IPS DF 6.9 (cell line): ENCODE measurements at regions not wholly inside any gene's neighbourhood (a gene's known extent, or its start where the extent isn't known, plus 50 kb on each side); places are given as distances from the start of the nearest gene placed in this dataset.

Experiments used
- DNase-seq: peaks from one replicate; pipeline ENCODE4 v3.0.0-alpha.2; 2013; ENCODE audit warnings: low read depth, low spot score
- H3K27ac ChIP-seq: one replicate; pipeline ENCODE4 v1.5.1; 2013; ENCODE audit warnings: low read length, control low read depth
- H3K27me3 ChIP-seq: 2 replicates; pipeline ENCODE4 v1.6.1; 2013; ENCODE audit warnings: mild to moderate bottlenecking, low read length; ENCODE audit not compliant: control insufficient read depth, insufficient read depth
- H3K36me3 ChIP-seq: 2 replicates; pipeline ENCODE4 v1.6.1; 2013; ENCODE audit warnings: low read length; ENCODE audit not compliant: control insufficient read depth, insufficient read depth
- H3K4me1 ChIP-seq: 2 replicates; pipeline ENCODE4 v1.6.1; 2013; ENCODE audit warnings: low read length; ENCODE audit not compliant: control insufficient read depth, insufficient read depth
- H3K4me3 ChIP-seq: 2 replicates; pipeline ENCODE4 v1.5.1; 2013; ENCODE audit warnings: mild to moderate bottlenecking, low read length
- H3K9me3 ChIP-seq: 2 replicates; pipeline ENCODE4 v1.6.1; 2013; ENCODE audit warnings: low read length, inconsistent platforms; ENCODE audit not compliant: control insufficient read depth, insufficient read depth
- whole genome bisulfite sequencing: extraction: QIAGEN DNeasy Blood & Tissue Kit; methylation state at CpG from one replicate; pipeline ENCODE4 v1.1.7; 2013; ENCODE audit warnings: mixed read lengths, missing lambda C conversion rate; ENCODE audit not compliant: insufficient read length, insufficient coverage; 5-methylcytosine and 5-hydroxymethylcytosine counted together

- H3K27me3 ChIP-seq, result no peaks in the 10 kb centered on the region
- H3K36me3 ChIP-seq, result no peaks in the 10 kb centered on the region
- H3K4me3 ChIP-seq, result no peak overlapping the region
- no CpG with 5 or more reads among the region's 15 CpGs for WGBS
- no peaks in the 10 kb centered on the region; the same call in 1 of the 2 replicates for H3K4me1 ChIP-seq
- H3K27ac ChIP-seq, result no peak overlapping the region
- no peak for DNase-seq
- H3K9me3 ChIP-seq, result no peaks in the 10 kb centered on the region
Measured at GRCh38 chr9:134487066-134487710, 154.4 kb upstream of the COL5A1 start.

- no peak for DNase-seq
- Histone ChIP-seq H3K9me3 (no peaks in the 10 kb centered on the region), H3K4me3 (no peak overlapping the region), H3K4me1 (peaks cover 2% of the 10 kb centered on the region; the same call in 1 of the 2 replicates), H3K27me3 (no peaks in the 10 kb centered on the region), H3K36me3 (no peaks in the 10 kb centered on the region), H3K27ac (no peak overlapping the region)
- no CpG with 5 or more reads among the region's 32 CpGs for WGBS
Measured at GRCh38 chr9:134488331-134489280, 153.0 kb upstream of the COL5A1 start.

DNA sequence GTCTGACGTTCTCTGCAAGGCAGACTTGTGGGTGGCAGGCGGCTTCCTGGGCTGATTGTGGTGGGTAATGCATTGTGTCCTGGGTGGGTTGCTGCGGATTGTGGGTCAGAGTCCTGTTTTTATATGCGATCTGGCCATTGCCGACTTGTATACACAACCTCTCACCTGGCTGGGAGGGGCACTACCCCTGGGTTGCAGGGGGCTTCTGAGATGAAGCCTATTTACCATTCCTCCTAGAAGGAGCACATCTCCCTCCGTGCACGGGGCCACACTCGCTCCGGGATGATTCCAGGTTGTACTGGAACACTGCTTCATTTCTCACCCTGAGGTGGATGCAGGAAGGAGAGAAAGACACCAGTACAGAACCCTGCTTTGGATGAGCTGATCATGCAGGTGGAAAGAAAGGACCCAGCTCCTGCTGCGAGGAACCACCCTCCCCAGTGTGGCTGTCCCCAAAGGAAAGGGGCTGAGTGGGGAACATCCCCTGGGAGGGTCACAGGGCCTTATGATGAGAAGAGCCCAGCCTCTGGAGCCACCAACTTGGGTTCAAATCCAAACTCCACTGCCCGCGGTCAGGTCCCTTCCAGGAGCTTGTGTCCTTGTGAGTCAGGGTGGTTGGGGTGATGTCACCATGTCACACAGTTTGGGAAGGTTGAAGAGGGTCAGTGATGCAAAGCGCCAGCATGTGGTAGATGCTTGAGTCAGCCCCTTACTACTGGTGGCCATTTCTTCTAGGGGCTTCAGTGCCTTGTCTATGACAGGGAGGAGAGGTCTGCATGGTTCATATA is 151.8 kb upstream of the COL5A1 start:
- Histone ChIP-seq H3K27ac (no peak overlapping the region), H3K27me3 (no peaks in the 10 kb centered on the region), H3K4me1 (peaks cover 2% of the 10 kb centered on the region; the same call in 1 of the 2 replicates), H3K36me3 (no peaks in the 10 kb centered on the region), H3K9me3 (no peaks in the 10 kb centered on the region), H3K4me3 (no peak overlapping the region)
- WGBS, result no CpG with 5 or more reads among the region's 13 CpGs
- no peak for DNase-seq

- no peak for DNase-seq
- H3K4me3 ChIP-seq, result no peak overlapping the region
- no peaks in the 10 kb centered on the region for H3K36me3 ChIP-seq
- no CpG with 5 or more reads among the region's 9 CpGs for WGBS
- no peak overlapping the region for H3K27ac ChIP-seq
- peaks cover 2% of the 10 kb centered on the region; the same call in 1 of the 2 replicates for H3K4me1 ChIP-seq
- no peaks in the 10 kb centered on the region for H3K9me3 ChIP-seq
- H3K27me3 ChIP-seq, result no peaks in the 10 kb centered on the region
Measured at GRCh38 chr9:134490446-134490845, 151.2 kb upstream of the COL5A1 start.

DNA sequence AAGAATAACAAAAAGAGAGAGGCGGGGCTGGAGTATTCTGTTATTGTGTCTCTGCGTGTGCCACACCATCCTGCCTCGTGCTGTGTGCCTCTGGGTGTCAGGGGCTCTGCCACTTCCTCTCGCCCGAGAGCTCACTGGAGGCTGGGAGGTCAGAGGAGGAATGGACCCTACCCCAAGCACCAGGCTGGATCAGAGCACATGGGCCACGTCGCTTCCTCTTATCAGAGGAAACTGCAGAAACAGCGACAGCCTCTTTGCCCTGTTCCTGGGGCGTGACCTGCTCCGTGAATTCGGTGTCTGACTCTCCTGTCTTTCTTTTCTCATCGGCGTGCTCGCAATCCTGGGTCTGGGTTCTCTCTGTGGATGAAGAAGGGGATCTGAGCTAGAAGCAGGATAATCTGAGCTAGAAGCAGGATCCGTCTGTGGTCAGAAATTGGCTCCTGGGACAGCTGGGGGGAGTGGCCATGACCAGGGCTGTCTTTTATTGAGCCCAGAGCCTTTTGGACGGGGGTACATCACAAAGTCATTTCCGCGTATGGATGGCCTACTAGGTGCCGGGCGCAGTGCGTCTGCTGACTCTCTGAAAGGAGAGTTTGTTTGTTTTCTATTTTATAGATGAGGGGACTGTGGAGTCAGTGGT is 150.3 kb upstream of the COL5A1 start:
- no peaks in the 10 kb centered on the region for H3K36me3 ChIP-seq
- no peaks in the 10 kb centered on the region for H3K27me3 ChIP-seq
- no peak for DNase-seq
- no peak overlapping the region for H3K4me3 ChIP-seq
- no peaks in the 10 kb centered on the region for H3K9me3 ChIP-seq
- no CpG with 5 or more reads among the region's 21 CpGs for WGBS
- H3K4me1 ChIP-seq, result peaks cover 2% of the 10 kb centered on the region; the same call in 1 of the 2 replicates
- H3K27ac ChIP-seq, result no peak overlapping the region

DNA sequence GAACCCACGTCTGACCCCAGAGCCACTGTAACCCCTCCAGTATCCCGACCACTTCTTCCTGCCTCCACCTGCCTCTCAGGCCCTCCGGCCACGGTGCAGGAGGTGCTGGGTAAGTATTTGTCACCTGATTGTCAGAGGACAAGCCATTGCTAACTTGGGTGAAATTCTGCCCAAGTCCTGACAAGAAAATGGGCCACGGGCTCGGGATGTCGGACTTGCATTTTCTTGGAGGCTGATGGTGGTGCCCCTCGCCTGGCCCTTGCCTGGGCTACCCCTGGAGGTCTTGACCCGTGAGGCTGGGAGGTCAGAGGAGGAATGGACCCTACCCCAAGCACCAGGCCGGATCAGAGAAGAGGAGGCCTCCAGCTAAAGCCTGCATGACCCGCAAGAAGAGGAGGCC is 149.7 kb upstream of the COL5A1 start:
- DNase-seq, result no peak
- Histone ChIP-seq H3K27me3 (no peaks in the 10 kb centered on the region), H3K4me3 (no peak overlapping the region), H3K27ac (no peak overlapping the region), H3K36me3 (no peaks in the 10 kb centered on the region), H3K4me1 (0 out of 2 replicates have a peak, but pooled peaks cover 2% of the 10 kb centered on the region), H3K9me3 (no peaks in the 10 kb centered on the region)
- no CpG with 5 or more reads among the region's 11 CpGs for WGBS

GRCh38 chr9:134492281-134492691 is 149.3 kb upstream of the COL5A1 start:
- Histone ChIP-seq H3K4me3 (no peak overlapping the region), H3K27me3 (no peaks in the 10 kb centered on the region), H3K9me3 (no peaks in the 10 kb centered on the region), H3K4me1 (0 out of 2 replicates have a peak, but pooled peaks cover 2% of the 10 kb centered on the region), H3K36me3 (no peaks in the 10 kb centered on the region), H3K27ac (no peak overlapping the region)
- WGBS, result no CpG with 5 or more reads among the region's 12 CpGs
- DNase-seq, result no peak

DNA sequence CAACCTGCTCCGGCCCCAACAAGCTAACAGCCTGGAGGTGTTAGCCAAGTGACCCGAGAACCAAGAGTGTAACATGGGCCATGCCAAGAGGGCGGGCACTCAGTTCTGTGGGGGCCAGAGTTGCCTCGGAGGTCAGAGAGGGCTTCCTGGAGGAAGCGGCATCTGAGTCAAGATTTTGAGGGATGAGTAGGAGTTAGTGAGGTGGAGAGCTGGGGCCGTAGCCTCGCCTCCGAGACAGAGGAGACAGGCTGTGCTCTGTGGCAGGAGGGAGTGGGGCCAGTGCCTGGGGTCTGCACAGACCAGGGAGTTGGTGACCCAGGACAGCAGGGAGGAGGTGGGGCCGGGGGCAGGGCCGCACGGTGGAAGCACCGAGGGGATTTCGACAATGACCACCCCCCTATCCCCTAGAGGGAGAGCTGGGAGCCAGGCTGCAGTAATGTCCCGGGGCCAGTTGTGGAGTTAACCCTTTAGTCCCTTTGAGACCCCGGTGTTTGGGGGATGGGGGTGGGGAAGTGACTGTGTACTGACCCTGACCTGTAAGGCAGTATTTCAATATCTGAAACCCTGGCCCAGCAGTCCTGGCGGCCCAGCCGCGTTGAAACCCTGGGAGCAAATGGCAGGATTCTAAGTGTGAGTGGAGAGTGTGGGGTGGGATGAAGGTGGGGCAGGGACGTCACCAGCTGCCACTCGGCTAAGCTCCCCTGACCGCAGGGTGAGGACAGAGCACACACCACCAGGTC is 148.7 kb upstream of the COL5A1 start:
- 0 out of 2 replicates have a peak, but pooled peaks cover 2% of the 10 kb centered on the region for H3K4me1 ChIP-seq
- H3K4me3 ChIP-seq, result no peak overlapping the region
- H3K9me3 ChIP-seq, result no peaks in the 10 kb centered on the region
- no peaks in the 10 kb centered on the region for H3K27me3 ChIP-seq
- DNase-seq, result no peak
- WGBS, result no CpG with 5 or more reads among the region's 21 CpGs
- no peaks in the 10 kb centered on the region for H3K36me3 ChIP-seq
- no peak overlapping the region for H3K27ac ChIP-seq

- Histone ChIP-seq H3K27me3 (no peaks in the 10 kb centered on the region), H3K4me3 (no peak overlapping the region), H3K36me3 (no peaks in the 10 kb centered on the region), H3K4me1 (0 out of 2 replicates have a peak, but pooled peaks cover 2% of the 10 kb centered on the region), H3K9me3 (no peaks in the 10 kb centered on the region), H3K27ac (no peak overlapping the region)
- DNase-seq, result no peak
- no CpG with 5 or more reads among the region's 26 CpGs for WGBS
Measured at GRCh38 chr9:134493461-134494272, 147.9 kb upstream of the COL5A1 start.
